ENCODE measurements at regions not wholly inside any gene's neighbourhood (a gene's known extent, or its start where the extent isn't known, plus 50 kb on each side); places are given as distances from the start of the nearest gene placed in this dataset.
A peak's percentile ranks its signal among the peaks of the same experiment; 100 is the strongest.

DNA sequence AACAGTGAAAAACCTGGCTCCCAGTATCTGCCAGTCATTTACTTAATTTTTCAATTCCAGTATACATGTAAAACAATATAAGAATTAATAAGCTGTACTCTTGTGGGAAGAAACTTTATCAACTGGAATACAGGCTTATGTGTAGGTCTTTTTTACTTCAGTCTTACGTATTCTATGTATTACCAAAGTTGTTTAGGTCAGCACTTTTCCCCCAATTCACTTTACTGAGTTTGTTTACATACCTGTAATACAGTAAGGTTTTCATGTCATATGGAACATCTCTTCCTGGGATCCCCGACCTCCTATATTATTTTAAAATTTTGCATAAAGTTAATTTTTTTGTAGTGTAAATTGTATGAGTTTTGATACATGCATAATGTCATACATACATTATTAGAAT, 181.8 kb upstream of the OLFM3 start:
- no peak for TF ChIP-seq REST (IDR thresholded peaks at IDR 0.05; ENCODE audit: insufficient read depth in 1 of 2, low read depth in 2 of 2, low read length in 1 of 2)
- TF ChIP-seq POLR2AphosphoS5 (IDR thresholded peaks at IDR 0.05; ENCODE audit: low read depth, low read length): no peak
- TF ChIP-seq SIN3A (IDR thresholded peaks at IDR 0.05; ENCODE audit: borderline replicate concordance, insufficient read depth, low read depth, low read length): no peak
- no peak for TF ChIP-seq CTCF (IDR thresholded peaks at IDR 0.05)
- TF ChIP-seq TCF7L2 (IDR thresholded peaks at IDR 0.05; ENCODE audit: low read depth, low read length): no peak
- H3K36me3 ChIP-seq (ENCODE audit: control insufficient read depth, insufficient read depth, low read length): no peaks in the 10 kb centered on the region
- in situ Hi-C loops (cut with HindIII; ENCODE audit: low pct_unique_long_range_greater_than_20kb, low sequenced_read_pairs) (no loop called here), intact Hi-C loops (cut with micrococcal nuclease; ENCODE audit: unreplicated experiment) (no loop called here)
- H3K4me3 ChIP-seq (ENCODE audit: low read depth in 2 of 2, low read length in 2 of 2): no peak overlapping the region
- ATAC-seq (no peak), DNase-seq (ENCODE audit: low read depth, low spot score) (no peak)
- no peaks in the 10 kb centered on the region for H3K4me1 ChIP-seq (ENCODE audit: control insufficient read depth, insufficient read depth, low read length)
- BruUV-seq (replicated peaks): no TSS peak
- ChIA-PET CTCF (no interaction called here), POLR2A (no interaction called here)
- no peaks in the 10 kb centered on the region for H3K27me3 ChIP-seq (ENCODE audit: control insufficient read depth, insufficient read depth, low read length)
- H3K27ac ChIP-seq (ENCODE audit: low read length): no peak overlapping the region
- no peaks in the 10 kb centered on the region for H3K9me3 ChIP-seq (ENCODE audit: control insufficient read depth, insufficient read depth, low read depth, low read length)

- ChIA-PET POLR2A (no interaction called here), CTCF (no interaction called here)
- Histone ChIP-seq H3K27me3 (ENCODE audit: control insufficient read depth, insufficient read depth, low read length) (no peaks in the 10 kb centered on the region), H3K36me3 (ENCODE audit: control insufficient read depth, insufficient read depth, low read length) (no peaks in the 10 kb centered on the region; the same call in 1 of the 2 replicates), H3K4me1 (ENCODE audit: control insufficient read depth, insufficient read depth, low read length) (no peaks in the 10 kb centered on the region), H3K9me3 (ENCODE audit: control insufficient read depth, insufficient read depth, low read depth, low read length) (no peaks in the 10 kb centered on the region), H3K4me3 (ENCODE audit: low read depth in 2 of 2, low read length in 2 of 2) (no peak overlapping the region), H3K27ac (ENCODE audit: low read length) (no peak overlapping the region)
- DNase-seq (ENCODE audit: low read depth, low spot score): peak; percentile 7
- no peak for ATAC-seq
- BruUV-seq (replicated peaks): no TSS peak
- in situ Hi-C loops (cut with HindIII; ENCODE audit: low pct_unique_long_range_greater_than_20kb, low sequenced_read_pairs): no loop called here
- intact Hi-C loops (cut with micrococcal nuclease; ENCODE audit: unreplicated experiment): no loop called here
- TF ChIP-seq CTCF (IDR thresholded peaks at IDR 0.05) (peak; percentile 31), POLR2AphosphoS5 (IDR thresholded peaks at IDR 0.05; ENCODE audit: low read depth, low read length) (no peak)
Observed at GRCh38 chr1:102174259-102174863, 177.6 kb upstream of the OLFM3 start.

Data from Panc1 (cell line).